ENCODE measurements at regions not wholly inside any gene's neighbourhood (a gene's known extent, or its start where the extent isn't known, plus 50 kb on each side); places are given as distances from the start of the nearest gene placed in this dataset.

GRCh38 chr14:105889666-105890473, 363.5 kb downstream of the TMEM121 start:
- Histone ChIP-seq H3K36me3 (ENCODE audit: control insufficient read depth, insufficient read depth, low read length) (no peaks in the 10 kb centered on the region), H3K4me1 (no peaks in the 10 kb centered on the region), H3K27me3 (replicated peaks; ENCODE audit: control insufficient read depth, insufficient read depth, low read length) (no peaks in the 10 kb centered on the region), H3K9me3 (no peaks in the 10 kb centered on the region), H3K4me3 (ENCODE audit: low read depth, low read length) (no peak overlapping the region)
- Mint-ChIP-seq H3K4me1 (ENCODE audit: low read depth, unreplicated experiment) (no peaks in the 10 kb centered on the region), H3K4me3 (ENCODE audit: unreplicated experiment) (no peak overlapping the region), H3K9me3 (ENCODE audit: unreplicated experiment) (no peaks in the 10 kb centered on the region), H3K27me3 (ENCODE audit: insufficient read depth, unreplicated experiment) (peaks cover 7% of the 10 kb centered on the region), H3K36me3 (ENCODE audit: insufficient read depth, unreplicated experiment) (no peaks in the 10 kb centered on the region), H3K27ac (ENCODE audit: unreplicated experiment) (no peak overlapping the region)
- DNase-seq, result peak in 1 of 2 experiments; percentile 12
- CTCF ChIA-PET, result no interaction called here
- intact Hi-C loops (cut with micrococcal nuclease; ENCODE audit: unreplicated experiment), result no loop called here
- TF ChIP-seq, protein P1, sequence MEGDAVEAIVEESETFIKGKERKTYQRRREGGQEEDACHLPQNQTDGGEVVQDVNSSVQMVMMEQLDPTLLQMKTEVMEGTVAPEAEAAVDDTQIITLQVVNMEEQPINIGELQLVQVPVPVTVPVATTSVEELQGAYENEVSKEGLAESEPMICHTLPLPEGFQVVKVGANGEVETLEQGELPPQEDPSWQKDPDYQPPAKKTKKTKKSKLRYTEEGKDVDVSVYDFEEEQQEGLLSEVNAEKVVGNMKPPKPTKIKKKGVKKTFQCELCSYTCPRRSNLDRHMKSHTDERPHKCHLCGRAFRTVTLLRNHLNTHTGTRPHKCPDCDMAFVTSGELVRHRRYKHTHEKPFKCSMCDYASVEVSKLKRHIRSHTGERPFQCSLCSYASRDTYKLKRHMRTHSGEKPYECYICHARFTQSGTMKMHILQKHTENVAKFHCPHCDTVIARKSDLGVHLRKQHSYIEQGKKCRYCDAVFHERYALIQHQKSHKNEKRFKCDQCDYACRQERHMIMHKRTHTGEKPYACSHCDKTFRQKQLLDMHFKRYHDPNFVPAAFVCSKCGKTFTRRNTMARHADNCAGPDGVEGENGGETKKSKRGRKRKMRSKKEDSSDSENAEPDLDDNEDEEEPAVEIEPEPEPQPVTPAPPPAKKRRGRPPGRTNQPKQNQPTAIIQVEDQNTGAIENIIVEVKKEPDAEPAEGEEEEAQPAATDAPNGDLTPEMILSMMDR (IDR thresholded peaks at IDR 0.05; ENCODE audit: insufficient read depth in 1 of 2, low read depth in 1 of 2, low read length in 1 of 2, severe bottlenecking in 1 of 2, unreplicated experiment in 1 of 2), result no peak
- POLR2A ChIA-PET, result no interaction called here
- no TSS peak for BruUV-seq (replicated peaks)

DNA sequence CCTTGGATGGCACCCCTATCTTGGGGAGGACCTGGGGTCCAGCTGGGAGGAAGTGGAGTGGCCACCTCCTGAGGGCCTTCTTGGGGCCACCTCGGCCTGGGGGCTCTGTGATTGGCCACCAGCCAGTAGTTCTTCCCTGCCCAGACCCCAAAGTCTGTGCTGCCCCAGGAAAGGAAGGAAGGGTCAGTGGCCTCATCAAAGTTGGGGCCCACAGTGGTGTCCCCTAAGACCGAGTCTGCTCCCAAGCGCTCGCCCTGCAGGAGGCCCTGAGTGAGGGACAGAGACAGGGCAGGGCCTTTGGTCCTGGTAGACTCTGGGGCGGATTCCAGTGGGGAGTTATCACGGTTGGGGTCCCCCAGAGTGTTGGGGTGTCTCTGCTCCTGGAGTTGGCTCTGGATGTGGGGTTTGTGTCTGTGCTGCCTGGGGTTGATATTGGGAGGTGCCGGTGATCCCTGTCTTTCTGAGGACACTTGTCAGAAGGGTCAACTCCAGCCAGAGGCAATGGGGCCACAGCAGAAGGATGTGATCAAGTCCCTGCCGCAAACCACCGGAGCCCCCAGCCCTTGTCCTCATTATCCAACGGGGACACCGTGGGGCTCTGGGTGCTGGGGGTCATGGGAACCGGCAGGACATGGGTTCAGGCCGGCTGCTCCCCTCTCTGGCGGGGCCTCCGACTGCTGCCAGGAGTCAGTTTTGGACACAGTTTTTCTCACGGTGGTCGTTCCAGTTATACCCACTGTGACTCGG, 364.3 kb downstream of the TMEM121 start:
- Histone ChIP-seq H3K4me3 (ENCODE audit: low read depth, low read length) (no peak overlapping the region), H3K27me3 (replicated peaks; ENCODE audit: control insufficient read depth, insufficient read depth, low read length) (no peaks in the 10 kb centered on the region), H3K36me3 (ENCODE audit: control insufficient read depth, insufficient read depth, low read length) (no peaks in the 10 kb centered on the region), H3K9me3 (no peaks in the 10 kb centered on the region), H3K4me1 (no peaks in the 10 kb centered on the region)
- POLR2A ChIA-PET, result no interaction called here
- H3K4me3 Mint-ChIP-seq (ENCODE audit: unreplicated experiment), result no peak overlapping the region
- peaks cover 7% of the 10 kb centered on the region for H3K27me3 Mint-ChIP-seq (ENCODE audit: insufficient read depth, unreplicated experiment)
- BruUV-seq (replicated peaks), result no TSS peak
- TF ChIP-seq, protein P1 (IDR thresholded peaks at IDR 0.05; ENCODE audit: insufficient read depth in 1 of 2, low read depth in 1 of 2, low read length in 1 of 2, severe bottlenecking in 1 of 2, unreplicated experiment in 1 of 2), result no peak
- DNase-seq, result peak in 1 of 2 experiments; percentile 12
- no peaks in the 10 kb centered on the region for H3K9me3 Mint-ChIP-seq (ENCODE audit: unreplicated experiment)
- intact Hi-C loops (cut with micrococcal nuclease; ENCODE audit: unreplicated experiment), result no loop called here
- CTCF ChIA-PET, result interaction anchor here (0.6 kb wide), 1 partner anchor 40 kb away, joined by 4 read pairs; no protein-coding TSS in a partner anchor
- no peaks in the 10 kb centered on the region for H3K4me1 Mint-ChIP-seq (ENCODE audit: low read depth, unreplicated experiment)
- no peak overlapping the region for H3K27ac Mint-ChIP-seq (ENCODE audit: unreplicated experiment)
- H3K36me3 Mint-ChIP-seq (ENCODE audit: insufficient read depth, unreplicated experiment), result no peaks in the 10 kb centered on the region

DNA sequence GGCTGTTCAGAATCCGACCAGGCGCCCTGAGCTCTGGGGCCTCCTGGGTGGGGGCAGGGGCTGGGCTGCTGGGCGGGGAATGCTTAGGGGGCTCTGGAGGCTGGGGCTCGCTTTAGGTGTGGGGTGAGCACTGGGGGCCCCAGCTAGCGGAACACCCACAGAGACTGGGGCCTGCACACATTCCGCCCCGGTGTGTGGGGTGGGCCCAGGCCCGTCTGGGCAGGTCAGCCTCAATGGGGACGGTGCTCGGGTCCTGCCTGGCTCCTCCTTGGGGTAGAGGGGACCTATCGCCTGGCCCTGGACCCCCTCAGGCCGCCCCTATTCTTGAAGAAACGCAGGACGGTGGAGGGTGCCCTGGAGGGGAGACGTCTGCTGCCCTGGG, 364.8 kb downstream of the TMEM121 start:
- intact Hi-C loops (cut with micrococcal nuclease; ENCODE audit: unreplicated experiment), result no loop called here
- Mint-ChIP-seq H3K36me3 (ENCODE audit: insufficient read depth, unreplicated experiment) (no peaks in the 10 kb centered on the region), H3K4me3 (ENCODE audit: unreplicated experiment) (no peak overlapping the region), H3K27ac (ENCODE audit: unreplicated experiment) (no peak overlapping the region), H3K27me3 (ENCODE audit: insufficient read depth, unreplicated experiment) (peaks cover 7% of the 10 kb centered on the region), H3K9me3 (ENCODE audit: unreplicated experiment) (no peaks in the 10 kb centered on the region), H3K4me1 (ENCODE audit: low read depth, unreplicated experiment) (no peaks in the 10 kb centered on the region)
- peak in 1 of 2 experiments; percentile 31 for DNase-seq
- CTCF ChIA-PET, result interaction anchor here (0.6 kb wide), 1 partner anchor 39 kb away, joined by 4 read pairs; no protein-coding TSS in a partner anchor
- Histone ChIP-seq H3K9me3 (no peaks in the 10 kb centered on the region), H3K4me3 (ENCODE audit: low read depth, low read length) (no peak overlapping the region), H3K36me3 (ENCODE audit: control insufficient read depth, insufficient read depth, low read length) (no peaks in the 10 kb centered on the region), H3K27me3 (replicated peaks; ENCODE audit: control insufficient read depth, insufficient read depth, low read length) (no peaks in the 10 kb centered on the region), H3K4me1 (no peaks in the 10 kb centered on the region)
- no TSS peak for BruUV-seq (replicated peaks)
- TF ChIP-seq, protein P1 (IDR thresholded peaks at IDR 0.05; ENCODE audit: insufficient read depth in 1 of 2, low read depth in 1 of 2, low read length in 1 of 2, severe bottlenecking in 1 of 2, unreplicated experiment in 1 of 2), result no peak
- POLR2A ChIA-PET, result no interaction called here
